ENCODE measurements at regions not wholly inside any gene's neighbourhood (a gene's known extent, or its start where the extent isn't known, plus 50 kb on each side); places are given as distances from the start of the nearest gene placed in this dataset.

DNA sequence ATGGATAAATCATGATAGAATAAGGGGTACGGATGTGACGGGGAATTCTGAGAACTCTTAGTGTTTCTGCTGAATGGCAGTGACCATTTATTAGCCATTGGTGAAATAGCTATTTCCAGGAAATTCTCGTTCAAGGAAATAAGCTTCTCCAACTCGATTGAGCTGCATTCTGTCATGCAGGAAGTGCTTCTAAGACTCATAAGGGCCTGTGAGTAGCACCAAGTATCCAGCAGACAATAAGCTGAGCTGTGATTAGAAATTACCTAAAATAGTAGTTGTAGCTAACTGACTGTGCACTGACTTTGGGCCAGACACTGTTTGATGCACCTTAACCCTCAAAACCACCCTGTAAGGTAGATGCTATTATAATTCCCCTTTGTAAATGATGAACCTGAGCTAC, 107.8 kb upstream of the IRX5 start:
- no peak overlapping the region for H3K27ac ChIP-seq
- TF ChIP-seq, protein P1, sequence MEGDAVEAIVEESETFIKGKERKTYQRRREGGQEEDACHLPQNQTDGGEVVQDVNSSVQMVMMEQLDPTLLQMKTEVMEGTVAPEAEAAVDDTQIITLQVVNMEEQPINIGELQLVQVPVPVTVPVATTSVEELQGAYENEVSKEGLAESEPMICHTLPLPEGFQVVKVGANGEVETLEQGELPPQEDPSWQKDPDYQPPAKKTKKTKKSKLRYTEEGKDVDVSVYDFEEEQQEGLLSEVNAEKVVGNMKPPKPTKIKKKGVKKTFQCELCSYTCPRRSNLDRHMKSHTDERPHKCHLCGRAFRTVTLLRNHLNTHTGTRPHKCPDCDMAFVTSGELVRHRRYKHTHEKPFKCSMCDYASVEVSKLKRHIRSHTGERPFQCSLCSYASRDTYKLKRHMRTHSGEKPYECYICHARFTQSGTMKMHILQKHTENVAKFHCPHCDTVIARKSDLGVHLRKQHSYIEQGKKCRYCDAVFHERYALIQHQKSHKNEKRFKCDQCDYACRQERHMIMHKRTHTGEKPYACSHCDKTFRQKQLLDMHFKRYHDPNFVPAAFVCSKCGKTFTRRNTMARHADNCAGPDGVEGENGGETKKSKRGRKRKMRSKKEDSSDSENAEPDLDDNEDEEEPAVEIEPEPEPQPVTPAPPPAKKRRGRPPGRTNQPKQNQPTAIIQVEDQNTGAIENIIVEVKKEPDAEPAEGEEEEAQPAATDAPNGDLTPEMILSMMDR (conservative IDR thresholded peaks at IDR 0.05): no peak

DNA sequence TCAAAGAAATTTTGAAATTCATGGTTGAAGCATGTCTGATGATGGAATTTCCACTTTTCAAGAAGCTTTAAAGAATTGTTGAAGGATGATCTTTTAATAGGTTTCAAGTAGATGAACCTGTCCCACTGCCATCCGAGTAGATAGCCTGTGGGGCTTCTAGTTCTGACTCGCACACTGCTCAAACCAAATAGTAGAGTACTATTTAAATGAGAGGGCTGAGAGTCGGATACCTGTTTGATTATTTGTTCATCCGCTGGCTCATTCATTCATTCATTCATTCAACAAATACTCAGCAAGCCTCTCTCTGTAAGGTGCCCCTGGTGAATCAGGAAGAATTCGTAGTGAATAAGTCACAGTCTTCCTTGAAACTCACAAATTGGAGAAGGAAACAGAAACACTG, 108.2 kb upstream of the IRX5 start:
- H3K27ac ChIP-seq: no peak overlapping the region
- TF ChIP-seq, protein P1 (conservative IDR thresholded peaks at IDR 0.05): no peak

DNA sequence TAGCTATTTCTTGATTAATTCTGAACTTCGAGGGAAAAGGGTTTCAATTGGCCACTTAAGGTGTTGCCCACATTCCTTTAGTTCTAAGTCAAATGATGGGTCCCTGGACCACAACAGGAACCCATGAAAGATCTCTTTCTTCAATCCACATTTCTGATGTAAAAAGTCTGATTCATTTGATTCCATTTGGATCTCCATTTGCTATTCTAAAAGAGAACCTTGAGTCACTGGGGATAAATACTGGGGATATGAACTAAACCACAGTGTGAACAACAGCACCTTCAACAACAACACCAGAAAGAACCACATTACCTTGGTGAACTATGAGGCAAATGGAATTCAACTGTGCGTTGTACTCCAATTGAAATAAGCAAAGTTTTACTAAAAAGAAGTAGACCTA, 108.9 kb upstream of the IRX5 start:
- TF ChIP-seq, protein P1 (conservative IDR thresholded peaks at IDR 0.05): no peak

GRCh38 chr16:54817940-54818574, 112.6 kb upstream of the IRX5 start:
- TF ChIP-seq, protein P1 (conservative IDR thresholded peaks at IDR 0.05): no peak
- H3K27ac ChIP-seq: peak overlapping the region; percentile 33; the same call in 1 of the 2 replicates

More for the DNA sequence above, 108.9 kb upstream of the IRX5 start:
- H3K27ac ChIP-seq: no peak overlapping the region

DNA sequence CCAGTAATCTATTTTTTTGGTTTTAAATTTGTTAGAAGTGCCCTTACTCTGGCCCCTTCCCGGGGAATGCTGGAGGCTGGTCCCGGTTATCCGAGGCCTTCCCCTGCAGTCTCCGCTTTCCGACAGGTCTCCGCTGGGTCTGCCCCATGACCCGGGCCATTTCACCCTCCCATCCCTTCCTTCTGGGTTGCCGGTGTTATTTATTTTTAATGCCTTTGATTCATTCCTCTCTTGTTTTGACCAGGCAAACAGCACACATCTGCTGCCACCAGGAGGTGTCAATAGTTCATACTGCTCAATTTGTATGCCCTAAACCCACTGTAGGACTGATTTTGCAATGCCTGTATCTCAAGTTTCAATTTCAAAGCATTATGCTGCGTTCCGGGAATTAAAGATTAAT, 113.2 kb upstream of the IRX5 start:
- peak overlapping the region; percentile 33; the same call in 1 of the 2 replicates for H3K27ac ChIP-seq
- TF ChIP-seq, protein P1 (conservative IDR thresholded peaks at IDR 0.05): peak; percentile 69

GRCh38 chr16:54816471-54816870, 114.2 kb upstream of the IRX5 start:
- TF ChIP-seq, protein P1 (conservative IDR thresholded peaks at IDR 0.05): no peak

GRCh38 chr16:54815177-54815576, 115.5 kb upstream of the IRX5 start:
- H3K27ac ChIP-seq: no peak overlapping the region
- TF ChIP-seq, protein P1 (conservative IDR thresholded peaks at IDR 0.05): no peak

More at GRCh38 chr16:54816471-54816870, 114.2 kb upstream of the IRX5 start:
- H3K27ac ChIP-seq: no peak overlapping the region

All from VCaP (cell line).